T-helper 2 cell treated with Interferon-gamma antibody and Interleukin-4, amounts not matched to agents 100 ng/mL and 5 ng/mL, for 36 hours (primary cell): ENCODE measurements at regions not wholly inside any gene's neighbourhood (a gene's known extent, or its start where the extent isn't known, plus 50 kb on each side); places are given as distances from the start of the nearest gene placed in this dataset.

Experiments used
- intact Hi-C: fragments of 100-400 bp; cut with micrococcal nuclease; formaldehyde crosslinking; loops from one replicate; pipeline ENCODE4 v1.15.1; 2023

GRCh38 chr7:52077571-52077970, 761.0 kb upstream of the COBL start:
- intact Hi-C loops = no loop called here

- intact Hi-C loops = no loop called here
These were observed 758.3 kb upstream of the COBL start for GRCh38 chr7:52074912-52075311.

GRCh38 chr7:52074071-52074470, 757.5 kb upstream of the COBL start:
- intact Hi-C loops = no loop called here

GRCh38 chr7:52071744-52072143, 755.1 kb upstream of the COBL start:
- intact Hi-C loops = no loop called here

DNA sequence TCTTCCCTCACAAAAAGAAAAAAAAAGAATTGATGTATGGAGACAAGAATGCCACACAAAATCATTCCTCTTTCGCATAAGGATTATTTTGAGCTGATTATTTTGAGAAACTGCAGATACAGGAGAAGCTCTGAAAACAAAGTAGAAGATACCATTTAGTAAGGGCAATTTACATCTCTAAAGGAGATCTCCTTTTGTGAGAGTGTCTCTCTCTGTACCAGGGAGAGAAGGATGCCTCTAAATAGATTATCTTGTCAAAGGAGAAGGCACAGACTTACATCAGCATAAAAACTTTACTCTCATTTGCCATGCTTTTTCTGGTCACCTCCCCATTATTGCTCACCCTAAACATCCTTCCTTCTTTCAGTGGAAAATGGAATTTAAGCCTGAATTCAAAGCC, 747.9 kb upstream of the COBL start:
- intact Hi-C loops = no loop called here

DNA sequence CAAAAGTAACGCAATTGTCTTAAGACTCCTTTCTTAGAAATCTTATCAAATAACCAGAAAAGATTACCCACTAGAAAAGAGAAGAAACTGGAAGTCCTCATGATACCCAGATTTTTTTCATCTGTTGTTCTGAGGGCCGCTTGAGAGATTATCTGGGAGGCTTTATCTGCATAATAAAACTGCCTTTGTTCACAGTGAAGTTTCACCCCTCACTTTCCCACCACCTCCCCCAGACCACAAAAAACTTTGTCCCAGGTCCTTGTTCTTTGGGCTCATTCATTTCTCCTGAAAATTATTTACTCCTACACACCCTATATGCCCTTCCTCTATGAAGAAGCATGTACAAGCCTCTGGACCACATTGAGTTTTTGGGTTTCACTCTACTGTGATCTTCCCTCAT, 745.1 kb upstream of the COBL start:
- intact Hi-C loops = no loop called here

DNA sequence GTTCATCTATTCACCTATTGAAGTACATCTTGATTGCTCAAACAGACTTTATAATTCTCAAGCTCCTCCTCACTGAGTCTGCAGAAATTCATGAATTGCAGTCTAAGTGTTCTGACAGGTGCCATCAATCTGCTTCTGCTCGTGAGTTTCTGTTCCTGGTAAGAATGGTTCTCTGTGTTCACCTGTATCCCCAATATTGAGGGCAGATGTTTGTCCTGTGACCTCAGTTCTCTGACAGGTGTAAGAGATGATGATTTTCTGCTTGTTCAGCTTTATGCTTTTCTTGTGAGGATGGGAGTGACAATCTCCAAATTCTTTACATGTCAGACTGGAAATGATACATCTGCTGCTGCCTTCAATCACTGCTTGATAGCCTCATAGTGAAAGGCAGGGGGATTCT, 736.9 kb upstream of the COBL start:
- intact Hi-C loops = no loop called here

- intact Hi-C loops = no loop called here
These were observed 714.1 kb upstream of the COBL start for GRCh38 chr7:52030722-52031121.

GRCh38 chr7:52026140-52026539, 709.5 kb upstream of the COBL start:
- intact Hi-C loops = no loop called here

- intact Hi-C loops = no loop called here
These were observed 704.7 kb upstream of the COBL start for GRCh38 chr7:52021343-52021742.

DNA sequence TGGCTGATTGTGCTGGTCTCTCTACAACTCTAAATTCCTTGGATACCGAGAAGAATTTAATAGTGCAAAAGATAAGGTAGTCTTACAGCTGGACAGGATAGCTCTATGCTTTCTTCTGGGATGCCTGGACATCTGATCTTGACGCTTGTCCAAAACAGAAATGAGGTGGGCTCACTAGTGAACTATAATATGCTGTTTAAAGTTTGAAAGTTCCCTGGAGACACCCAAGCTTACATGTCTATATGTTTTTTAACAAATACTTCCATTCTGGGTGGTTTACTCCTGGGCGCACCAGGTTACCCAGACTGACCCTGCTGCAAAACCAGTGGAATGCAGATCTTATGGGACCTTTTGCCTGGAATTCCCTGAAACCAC, 702.1 kb upstream of the COBL start:
- intact Hi-C loops = no loop called here

DNA sequence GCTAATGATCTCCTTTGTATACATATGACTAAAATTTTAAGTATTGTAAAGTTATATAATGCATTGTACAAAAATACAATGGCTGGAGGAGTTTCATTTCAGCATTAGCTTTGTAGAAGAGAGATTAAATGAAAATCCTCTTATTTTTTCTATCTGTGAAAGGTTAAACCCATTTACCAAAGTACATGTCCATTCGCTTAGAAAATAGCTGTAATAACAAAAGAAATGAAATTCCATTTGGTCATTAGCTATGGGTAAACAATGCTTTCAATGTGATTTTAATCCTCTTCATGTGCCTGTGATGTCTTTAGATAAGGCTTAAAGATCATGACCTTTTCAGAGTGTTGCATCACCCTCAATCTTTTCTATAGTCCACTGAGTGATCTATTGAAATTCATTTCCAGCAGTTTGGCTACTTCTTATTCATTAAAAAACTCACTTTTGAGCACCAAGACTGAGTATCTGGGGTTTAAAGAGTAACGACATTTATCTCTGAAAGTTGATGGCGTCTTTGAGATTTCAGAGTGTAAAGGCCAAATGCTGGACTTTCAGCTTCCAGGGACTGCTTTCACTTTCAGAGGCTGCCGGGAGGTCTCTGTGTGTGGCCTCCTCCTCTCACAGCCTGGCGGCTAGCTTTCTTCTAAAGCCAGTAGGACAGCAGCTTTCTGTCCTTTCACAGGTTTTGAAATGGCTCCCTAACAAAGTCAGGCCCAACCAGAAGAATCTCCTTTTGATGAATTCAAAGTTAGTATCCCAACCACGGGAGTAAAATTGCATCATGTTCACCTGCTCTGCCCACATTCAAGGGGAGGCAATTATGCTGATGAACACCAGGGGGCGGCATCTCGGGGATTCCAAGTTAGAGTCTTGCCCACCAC, 701.4 kb upstream of the COBL start:
- intact Hi-C loops = no loop called here

DNA sequence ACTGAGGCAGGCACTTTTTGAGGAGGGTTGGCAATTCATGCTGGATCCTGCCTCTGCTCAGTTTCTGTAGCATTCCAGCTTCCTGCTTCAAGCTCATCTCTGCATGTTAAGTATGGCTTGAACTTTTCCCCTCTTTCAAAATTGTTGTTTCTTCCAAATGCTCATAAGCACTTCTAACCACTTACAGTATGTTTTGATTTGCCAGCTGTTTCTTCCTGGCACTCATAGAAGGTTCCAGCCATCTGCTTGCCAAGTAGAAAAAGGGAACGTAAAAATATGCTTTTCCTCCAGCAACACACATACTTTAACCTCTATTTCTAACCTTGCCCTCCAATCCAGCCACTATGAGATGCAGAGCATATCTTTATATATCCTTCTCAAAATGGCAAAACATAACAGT, 692.6 kb upstream of the COBL start:
- intact Hi-C loops = no loop called here

DNA sequence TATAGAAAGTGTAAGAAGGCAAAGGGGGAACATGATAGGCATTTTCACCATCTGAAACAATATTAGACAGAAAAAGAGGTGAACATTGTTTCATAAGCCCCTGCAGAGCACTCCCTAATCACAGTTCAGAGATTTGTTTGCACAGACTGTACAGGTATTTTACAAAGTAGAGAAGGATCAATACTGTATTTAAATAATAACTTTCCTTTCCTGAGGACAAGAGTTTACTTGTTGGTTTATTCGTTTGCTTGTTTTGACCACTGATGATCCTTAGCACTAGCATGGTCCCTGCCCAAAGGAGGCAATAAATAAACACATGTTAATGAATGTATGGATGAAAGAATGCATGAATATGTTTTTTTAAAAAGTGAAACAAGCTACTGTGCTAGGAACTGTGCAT, 690.1 kb upstream of the COBL start:
- intact Hi-C loops = no loop called here

- intact Hi-C loops = no loop called here
These were observed 689.0 kb upstream of the COBL start for GRCh38 chr7:52005613-52006012.

DNA sequence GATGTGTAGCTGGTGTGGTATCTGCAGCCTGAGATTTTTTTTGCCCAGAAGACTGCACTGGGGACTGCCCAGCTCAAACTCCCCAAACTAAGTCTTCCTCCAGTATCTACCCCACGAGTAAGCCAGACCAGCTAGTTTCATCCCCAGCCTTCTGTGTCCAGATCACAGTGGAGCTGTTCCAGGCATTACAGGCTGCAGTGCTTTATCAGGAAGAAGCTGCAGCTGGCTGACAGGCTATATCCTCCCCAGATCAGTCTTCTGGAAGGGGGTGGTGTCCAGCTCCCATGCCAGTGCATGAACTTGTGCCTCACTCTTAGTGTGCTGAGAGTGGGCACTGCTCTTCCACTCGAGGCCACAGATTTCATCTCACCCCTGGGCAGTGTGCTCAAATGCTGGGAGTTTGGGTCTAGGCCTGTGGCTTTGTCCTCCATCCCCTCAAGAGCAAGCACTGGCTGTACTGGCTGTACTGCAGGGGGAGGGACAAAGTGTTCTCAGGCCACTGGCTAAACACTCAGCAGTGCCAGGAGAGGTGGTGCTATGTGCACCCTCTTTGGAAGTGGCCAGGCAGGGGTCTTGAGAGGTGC, 679.1 kb upstream of the COBL start:
- intact Hi-C loops = no loop called here

GRCh38 chr7:51982653-51983052, 666.0 kb upstream of the COBL start:
- intact Hi-C loops = no loop called here

DNA sequence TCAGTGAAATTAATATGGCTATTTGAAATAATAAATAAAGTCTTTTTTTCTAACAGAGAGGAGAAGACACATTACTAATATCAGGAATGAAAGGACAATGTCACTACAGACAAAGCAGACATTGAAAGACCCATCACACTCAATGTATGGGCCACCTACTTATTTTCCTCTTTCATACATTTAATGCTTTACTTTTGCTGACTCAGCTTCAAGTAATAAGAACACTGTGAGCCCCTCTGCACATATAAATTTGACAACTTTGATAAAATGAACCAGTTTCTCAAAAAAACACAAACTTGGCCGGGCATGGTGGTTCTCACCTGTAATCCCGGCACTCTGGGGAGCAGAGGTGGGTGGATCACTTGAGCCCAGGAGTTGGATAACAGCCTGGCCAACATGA, 664.2 kb upstream of the COBL start:
- intact Hi-C loops = no loop called here

GRCh38 chr7:51980313-51980712, 663.7 kb upstream of the COBL start:
- intact Hi-C loops = no loop called here

- intact Hi-C loops = no loop called here
These were observed 661.3 kb upstream of the COBL start for GRCh38 chr7:51977913-51978312.

GRCh38 chr7:51973939-51974338, 657.3 kb upstream of the COBL start:
- intact Hi-C loops = no loop called here

DNA sequence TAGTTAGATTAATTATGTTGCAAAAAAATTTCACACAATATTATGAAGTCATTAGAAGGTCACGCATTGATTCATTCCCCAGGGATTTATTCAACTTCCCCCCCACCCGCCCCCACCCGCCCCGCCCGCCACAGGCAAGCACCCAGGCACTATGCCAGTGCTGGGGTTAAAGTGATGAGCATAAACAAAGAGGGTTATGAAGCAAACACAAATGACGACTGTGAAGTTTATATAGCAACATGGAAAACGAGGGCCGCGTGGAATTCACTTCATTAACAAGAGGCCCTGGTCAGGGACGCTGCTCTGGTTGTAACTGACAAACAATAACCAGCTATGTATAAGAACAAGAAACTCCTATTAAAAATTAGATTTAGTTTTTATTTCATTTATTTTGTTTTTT, 656.5 kb upstream of the COBL start:
- intact Hi-C loops = no loop called here

DNA sequence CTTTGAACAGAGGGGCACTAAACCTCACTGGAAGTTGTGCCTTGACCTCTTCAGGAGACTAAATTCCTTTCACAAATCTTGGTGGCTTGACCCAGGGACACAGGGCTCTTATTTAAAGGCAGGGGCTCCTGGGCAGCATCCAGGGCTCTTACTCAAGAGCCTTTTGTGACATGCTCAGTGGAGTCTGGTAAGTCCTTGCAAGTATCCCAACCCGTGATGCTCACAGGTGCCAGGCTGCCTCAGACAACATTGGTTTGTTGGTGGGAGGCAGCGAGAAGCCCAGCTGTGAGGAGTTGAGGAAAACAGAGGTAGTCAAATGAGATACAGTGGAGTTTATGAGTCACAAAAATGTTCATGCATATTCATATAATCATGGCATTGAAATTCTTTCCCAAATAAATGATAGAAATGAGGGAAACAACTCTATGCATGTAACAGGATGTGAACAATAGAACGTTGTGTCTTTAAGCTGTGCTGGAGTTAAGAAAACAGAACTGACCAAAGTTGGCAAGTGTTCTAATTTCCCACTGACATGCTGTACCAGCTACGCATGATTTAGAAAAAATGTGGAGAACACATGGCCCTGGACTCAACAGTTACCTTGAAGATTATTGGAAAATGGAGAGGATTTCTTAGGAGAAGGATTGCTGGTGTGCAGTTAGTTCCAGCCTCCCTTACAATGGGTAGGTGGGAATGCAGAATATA, 654.5 kb upstream of the COBL start:
- intact Hi-C loops = no loop called here
